Retinal pigment epithelial cell (primary cell): ENCODE measurements at regions not wholly inside any gene's neighbourhood (a gene's known extent, or its start where the extent isn't known, plus 50 kb on each side); places are given as distances from the start of the nearest gene placed in this dataset.

Source experiments
- DNase-seq: peaks from one replicate; pipeline ENCODE4 v3.0.0-alpha.2; 2010; ENCODE audit warnings: low read depth
- H3K4me3 ChIP-seq: 2 replicates; pipeline ENCODE4 v1.5.1; 2011; ENCODE audit warnings: mild to moderate bottlenecking, low read length, control low read depth, moderate library complexity
- CTCF ChIP-seq: conservative IDR thresholded peaks from 2 replicates; pipeline ENCODE4 v1.5.1; 2011; ENCODE audit warnings: low read depth, low read length, control low read depth, inconsistent platforms

- no peak overlapping the region for H3K4me3 ChIP-seq
- DNase-seq = no peak
- TF ChIP-seq CTCF = no peak
Measured at GRCh38 chr3:194875581-194876402, 190.1 kb downstream of the FAM43A start.

- no peak for DNase-seq
- TF ChIP-seq CTCF = no peak
- no peak overlapping the region for H3K4me3 ChIP-seq
Measured at GRCh38 chr3:194876403-194877095, 190.9 kb downstream of the FAM43A start.

- no peak for DNase-seq
- TF ChIP-seq CTCF = no peak
- no peak overlapping the region for H3K4me3 ChIP-seq
Measured at GRCh38 chr3:194877291-194878119, 191.8 kb downstream of the FAM43A start.

GRCh38 chr3:194879126-194879877 is 193.6 kb downstream of the FAM43A start:
- no peak for TF ChIP-seq CTCF
- H3K4me3 ChIP-seq = no peak overlapping the region
- DNase-seq = no peak

GRCh38 chr3:194879991-194880939 is 194.6 kb downstream of the FAM43A start:
- H3K4me3 ChIP-seq = no peak overlapping the region
- no peak for DNase-seq
- TF ChIP-seq CTCF = no peak
